Uterus (tissue), 3 donors: ENCODE measurements at regions not wholly inside any gene's neighbourhood (a gene's known extent, or its start where the extent isn't known, plus 50 kb on each side); places are given as distances from the start of the nearest gene placed in this dataset.
"Not testable (repeated sequence)": the region's sequence is repeated elsewhere in the genome, so short reads cannot be mapped to it uniquely, and the experiment has no call there.

Experiments used
- DNase-seq, 2 donors: peaks; one replicate each; pipeline ENCODE4 v3.0.0-alpha.2; 2019 to 2020
- H3K27ac ChIP-seq, 2 donors: fragments of 200-600 bp; sonication (generic); 1 replicate in 1 of 2; 2 replicates in 1 of 2; pipeline ENCODE4 v1.5.1; 2016 to 2018
- H3K27me3 ChIP-seq, 2 donors: fragments of 200-600 bp; sonication (generic); one replicate each; pipeline ENCODE4 v1.5.1; 2018 to 2019; ENCODE audit warnings: control low read depth in 1 of 2
- H3K36me3 ChIP-seq, 2 donors: fragments of 200-600 bp; sonication (generic); one replicate each; pipeline ENCODE4 v1.5.1; 2019; ENCODE audit warnings: control low read depth in 1 of 2
- H3K4me1 ChIP-seq, 2 donors: fragments of 200-600 bp; sonication (generic); one replicate each; pipeline ENCODE4 v1.5.1; 2018 to 2019; ENCODE audit warnings: control low read depth in 1 of 2
- H3K4me3 ChIP-seq, 2 donors: fragments of 200-600 bp; sonication (generic); 1 replicate in 1 of 2; 2 replicates in 1 of 2; pipeline ENCODE4 v1.5.1; 2018 to 2019; ENCODE audit warnings: mild to moderate bottlenecking in 1 of 2
- H3K9me3 ChIP-seq, 2 donors: fragments of 200-600 bp; sonication (generic); one replicate each; pipeline ENCODE4 v1.5.1; 2019; ENCODE audit warnings: control low read depth in 1 of 2
- CTCF ChIP-seq, 4 experiments: fragments of 200-600 bp in 2 of 4; fragments of 450-650 bp in 2 of 4; sonication (generic) in 2 of 4; IDR thresholded peaks; one replicate each; pipeline ENCODE4 v1.5.1; 2016 to 2019; ENCODE audit warnings: antibody characterized with exemption in 4 of 4, mild to moderate bottlenecking in 2 of 4, moderate library complexity in 1 of 4
- POLR2A ChIP-seq, 2 donors: fragments of 450-650 bp; IDR thresholded peaks; one replicate each; pipeline ENCODE4 v1.6.1; 2016; ENCODE audit warnings: antibody characterized with exemption in 2 of 2, mild to moderate bottlenecking in 1 of 2, moderate library complexity in 1 of 2
- intact Hi-C: fragments of 100-400 bp; cut with DNase I; formaldehyde crosslinking; loops from one replicate; pipeline ENCODE4 v1.15.1; 2023; ENCODE audit warnings: low total_unique reads
- donor health status: DM: yes; HTN: yes; CAD: no.

- intact Hi-C loops = no loop called here
- Histone ChIP-seq H3K9me3 (no peaks in the 10 kb centered on the region), H3K27me3 (no peaks in the 10 kb centered on the region), H3K4me1 (no peaks in the 10 kb centered on the region), H3K36me3 (no peaks in the 10 kb centered on the region), H3K27ac (no peak overlapping the region), H3K4me3 (no peak overlapping the region)
- TF ChIP-seq POLR2A (IDR thresholded peaks at IDR 0.05) (no peak), CTCF (IDR thresholded peaks at IDR 0.05) (no peak)
- no peak for DNase-seq
Observed at GRCh38 chr1:95659588-95659987, 425.6 kb downstream of the RWDD3 start.

- intact Hi-C loops = loop anchor here (2.0 kb wide), 1 partner anchor 22 kb away; no protein-coding TSS in a partner anchor
- Histone ChIP-seq H3K4me1 (no peaks in the 10 kb centered on the region), H3K9me3 (no peaks in the 10 kb centered on the region), H3K4me3 (no peak overlapping the region), H3K27ac (no peak overlapping the region), H3K27me3 (no peaks in the 10 kb centered on the region), H3K36me3 (no peaks in the 10 kb centered on the region)
- no peak for DNase-seq
- TF ChIP-seq POLR2A (IDR thresholded peaks at IDR 0.05) (no peak), CTCF (IDR thresholded peaks at IDR 0.05) (no peak)
Observed at GRCh38 chr1:95660736-95661135, 426.7 kb downstream of the RWDD3 start.

GRCh38 chr1:95663530-95663929 lies 429.5 kb downstream of the RWDD3 start:
- DNase-seq, H3K4me1 ChIP-seq, H3K27me3 ChIP-seq, H3K4me3 ChIP-seq, intact Hi-C loops, H3K27ac ChIP-seq, H3K9me3 ChIP-seq, H3K36me3 ChIP-seq: not testable (repeated sequence)

GRCh38 chr1:95668165-95668564 lies 434.2 kb downstream of the RWDD3 start:
- Histone ChIP-seq H3K4me3 (no peak overlapping the region), H3K27me3 (no peaks in the 10 kb centered on the region), H3K36me3 (no peaks in the 10 kb centered on the region), H3K27ac (no peak overlapping the region), H3K4me1 (no peaks in the 10 kb centered on the region), H3K9me3 (no peaks in the 10 kb centered on the region)
- no peak for TF ChIP-seq CTCF (IDR thresholded peaks at IDR 0.05)
- TF ChIP-seq POLR2A (IDR thresholded peaks at IDR 0.05) = no peak
- no peak for DNase-seq
- intact Hi-C loops = no loop called here

- H3K27ac ChIP-seq, H3K4me1 ChIP-seq, H3K36me3 ChIP-seq, H3K9me3 ChIP-seq, intact Hi-C loops, H3K4me3 ChIP-seq, DNase-seq, H3K27me3 ChIP-seq: not testable (repeated sequence)
Observed at GRCh38 chr1:95669638-95670037, 435.6 kb downstream of the RWDD3 start.

- intact Hi-C loops = no loop called here
- Histone ChIP-seq H3K4me1 (no peaks in the 10 kb centered on the region), H3K27ac (no peak overlapping the region), H3K9me3 (no peaks in the 10 kb centered on the region), H3K4me3 (no peak overlapping the region), H3K27me3 (no peaks in the 10 kb centered on the region), H3K36me3 (no peaks in the 10 kb centered on the region)
- TF ChIP-seq CTCF (IDR thresholded peaks at IDR 0.05) (no peak), POLR2A (IDR thresholded peaks at IDR 0.05) (no peak)
- DNase-seq = no peak
Observed at GRCh38 chr1:95671098-95671497, 437.1 kb downstream of the RWDD3 start.
